ENCODE measurements at regions not wholly inside any gene's neighbourhood (a gene's known extent, or its start where the extent isn't known, plus 50 kb on each side); places are given as distances from the start of the nearest gene placed in this dataset.

DNA sequence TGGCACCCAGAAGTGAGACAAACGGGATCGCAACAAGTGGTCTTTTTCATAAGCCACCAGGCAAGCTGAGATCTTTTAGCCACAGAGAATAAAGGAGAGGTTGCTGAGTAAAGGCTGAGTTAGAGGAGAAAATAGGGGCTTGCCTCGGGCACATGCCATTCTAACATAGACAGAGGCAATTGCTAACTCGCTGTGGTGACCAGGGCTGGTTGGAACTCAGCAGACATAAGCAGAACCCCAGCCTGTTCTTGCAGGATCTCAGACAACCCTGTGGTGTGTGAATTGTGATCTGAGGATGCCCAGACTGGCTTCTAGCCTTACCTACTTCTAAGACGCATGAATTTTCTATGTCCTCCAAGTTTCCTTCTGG lies 300.2 kb downstream of the CDCA7 start:
- Histone ChIP-seq H3K27ac (ENCODE audit: low read depth, low read length) (no peak overlapping the region), H3K27me3 (ENCODE audit: control insufficient read depth, insufficient read depth, low read length, poor library complexity, severe bottlenecking) (no peaks in the 10 kb centered on the region), H3K4me1 (ENCODE audit: control insufficient read depth, insufficient read depth, low read length) (no peaks in the 10 kb centered on the region), H3K9me3 (ENCODE audit: control insufficient read depth, low read length) (no peaks in the 10 kb centered on the region), H3K36me3 (ENCODE audit: control insufficient read depth, insufficient read depth, low read length) (no peaks in the 10 kb centered on the region), H3K4me3 (ENCODE audit: low read length) (no peak overlapping the region), H3K9ac (ENCODE audit: extremely low read depth, low read length, poor library complexity, severe bottlenecking) (no peak overlapping the region)
- Mint-ChIP-seq H3K9me3 (peaks cover 2% of the 10 kb centered on the region), H3K4me3 (no peak overlapping the region), H3K27ac (no peak overlapping the region), H3K4me1 (peaks cover under 1% of the 10 kb centered on the region), H3K36me3 (ENCODE audit: low read depth) (no peaks in the 10 kb centered on the region), H3K27me3 (ENCODE audit: insufficient read depth) (no peaks in the 10 kb centered on the region)
- 91 to 97% methylated on average over 4 to 5 of the region's 5 CpGs for WGBS, 2 experiments (ENCODE audit: insufficient coverage in 1 of 2, insufficient read length in 1 of 2)
- TF ChIP-seq, protein P1, sequence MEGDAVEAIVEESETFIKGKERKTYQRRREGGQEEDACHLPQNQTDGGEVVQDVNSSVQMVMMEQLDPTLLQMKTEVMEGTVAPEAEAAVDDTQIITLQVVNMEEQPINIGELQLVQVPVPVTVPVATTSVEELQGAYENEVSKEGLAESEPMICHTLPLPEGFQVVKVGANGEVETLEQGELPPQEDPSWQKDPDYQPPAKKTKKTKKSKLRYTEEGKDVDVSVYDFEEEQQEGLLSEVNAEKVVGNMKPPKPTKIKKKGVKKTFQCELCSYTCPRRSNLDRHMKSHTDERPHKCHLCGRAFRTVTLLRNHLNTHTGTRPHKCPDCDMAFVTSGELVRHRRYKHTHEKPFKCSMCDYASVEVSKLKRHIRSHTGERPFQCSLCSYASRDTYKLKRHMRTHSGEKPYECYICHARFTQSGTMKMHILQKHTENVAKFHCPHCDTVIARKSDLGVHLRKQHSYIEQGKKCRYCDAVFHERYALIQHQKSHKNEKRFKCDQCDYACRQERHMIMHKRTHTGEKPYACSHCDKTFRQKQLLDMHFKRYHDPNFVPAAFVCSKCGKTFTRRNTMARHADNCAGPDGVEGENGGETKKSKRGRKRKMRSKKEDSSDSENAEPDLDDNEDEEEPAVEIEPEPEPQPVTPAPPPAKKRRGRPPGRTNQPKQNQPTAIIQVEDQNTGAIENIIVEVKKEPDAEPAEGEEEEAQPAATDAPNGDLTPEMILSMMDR (conservative IDR thresholded peaks at IDR 0.05) = no peak
- no peak for DNase-seq

GRCh38 chr2:173656086-173656485 lies 301.4 kb downstream of the CDCA7 start:
- Histone ChIP-seq H3K4me3 (ENCODE audit: low read length) (no peak overlapping the region), H3K4me1 (ENCODE audit: control insufficient read depth, insufficient read depth, low read length) (no peaks in the 10 kb centered on the region), H3K9me3 (ENCODE audit: control insufficient read depth, low read length) (no peaks in the 10 kb centered on the region), H3K27me3 (ENCODE audit: control insufficient read depth, insufficient read depth, low read length, poor library complexity, severe bottlenecking) (no peaks in the 10 kb centered on the region), H3K36me3 (ENCODE audit: control insufficient read depth, insufficient read depth, low read length) (no peaks in the 10 kb centered on the region), H3K27ac (ENCODE audit: low read depth, low read length) (no peak overlapping the region), H3K9ac (ENCODE audit: extremely low read depth, low read length, poor library complexity, severe bottlenecking) (no peak overlapping the region)
- H3K27me3 Mint-ChIP-seq (ENCODE audit: insufficient read depth) = no peaks in the 10 kb centered on the region
- H3K36me3 Mint-ChIP-seq (ENCODE audit: low read depth) = no peaks in the 10 kb centered on the region
- peaks cover 2% of the 10 kb centered on the region for H3K9me3 Mint-ChIP-seq
- H3K4me3 Mint-ChIP-seq = no peak overlapping the region
- no peak overlapping the region for H3K27ac Mint-ChIP-seq
- WGBS, 2 experiments (ENCODE audit: insufficient coverage in 1 of 2, insufficient read length in 1 of 2) = 0% methylated on average over 1 of the region's 1 CpG
- no peak for DNase-seq
- TF ChIP-seq, protein P1 (conservative IDR thresholded peaks at IDR 0.05) = no peak
- no peaks in the 10 kb centered on the region for H3K4me1 Mint-ChIP-seq

GRCh38 chr2:173657996-173658717 lies 303.5 kb downstream of the CDCA7 start:
- no peak overlapping the region for H3K27ac Mint-ChIP-seq

More at GRCh38 chr2:173657996-173658717, 303.5 kb downstream of the CDCA7 start:
- H3K9me3 Mint-ChIP-seq = no peaks in the 10 kb centered on the region
- TF ChIP-seq, protein P1 (conservative IDR thresholded peaks at IDR 0.05) = no peak
- H3K4me3 Mint-ChIP-seq = no peak overlapping the region
- Histone ChIP-seq H3K36me3 (ENCODE audit: control insufficient read depth, insufficient read depth, low read length) (no peaks in the 10 kb centered on the region), H3K4me1 (ENCODE audit: control insufficient read depth, insufficient read depth, low read length) (no peaks in the 10 kb centered on the region), H3K27me3 (ENCODE audit: control insufficient read depth, insufficient read depth, low read length, poor library complexity, severe bottlenecking) (no peaks in the 10 kb centered on the region), H3K27ac (ENCODE audit: low read depth, low read length) (no peak overlapping the region), H3K4me3 (ENCODE audit: low read length) (no peak overlapping the region), H3K9ac (ENCODE audit: extremely low read depth, low read length, poor library complexity, severe bottlenecking) (no peak overlapping the region), H3K9me3 (ENCODE audit: control insufficient read depth, low read length) (no peaks in the 10 kb centered on the region)
- WGBS, 2 experiments (ENCODE audit: insufficient coverage in 1 of 2, insufficient read length in 1 of 2) = 84 to 98% methylated on average over 5 to 10 of the region's 10 CpGs
- no peak for DNase-seq
- H3K36me3 Mint-ChIP-seq (ENCODE audit: low read depth) = no peaks in the 10 kb centered on the region
- H3K4me1 Mint-ChIP-seq = no peaks in the 10 kb centered on the region
- H3K27me3 Mint-ChIP-seq (ENCODE audit: insufficient read depth) = no peaks in the 10 kb centered on the region
